ENCODE measurements at regions not wholly inside any gene's neighbourhood (a gene's known extent, or its start where the extent isn't known, plus 50 kb on each side); places are given as distances from the start of the nearest gene placed in this dataset.

DNA sequence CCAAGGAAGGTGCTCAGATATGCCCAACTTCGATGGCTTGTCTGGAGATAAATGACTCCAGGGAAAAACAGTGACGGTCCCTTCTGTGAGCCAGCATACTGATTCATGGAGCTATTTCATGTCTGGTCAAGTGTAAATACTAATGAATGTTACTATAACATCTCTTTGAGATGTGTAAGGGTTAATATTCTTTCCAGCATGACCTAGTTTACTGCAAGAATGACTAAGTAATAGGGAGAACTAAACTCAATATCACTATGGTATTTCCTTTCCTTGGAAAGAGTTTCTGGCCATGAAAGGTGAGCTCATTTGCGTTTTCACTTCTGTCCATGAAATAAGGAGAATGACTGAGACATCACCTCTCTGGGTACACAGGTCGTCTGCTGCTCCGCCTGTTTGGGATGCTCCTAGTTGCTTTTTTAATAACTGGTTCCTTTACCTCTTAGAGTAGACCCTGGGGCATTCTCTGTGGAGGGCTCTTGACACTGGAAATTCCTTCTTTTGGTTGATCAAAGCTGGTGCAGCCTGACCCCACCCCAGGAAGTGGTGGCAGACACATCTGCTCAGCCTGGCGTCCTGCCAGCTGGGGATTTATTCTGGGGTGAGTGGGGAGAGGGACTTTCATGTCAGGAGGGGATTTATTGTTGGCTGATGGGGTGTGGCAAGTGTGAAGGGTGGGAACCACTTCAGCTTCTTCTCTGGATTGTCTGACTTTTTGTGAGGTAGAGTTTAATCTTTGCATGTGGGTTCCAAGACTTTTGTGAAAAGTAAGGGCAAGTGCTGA is 250.0 kb upstream of the MPDZ start:
- H3K36me3 Mint-ChIP-seq (ENCODE audit: low read depth) = no peaks in the 10 kb centered on the region
- no peak for DNase-seq
- no peak overlapping the region for H3K4me3 Mint-ChIP-seq
- ChIA-PET CTCF (no interaction called here), POLR2A (no interaction called here)
- H3K27me3 Mint-ChIP-seq = no peaks in the 10 kb centered on the region
- H3K9me3 Mint-ChIP-seq = no peaks in the 10 kb centered on the region
- H3K27ac Mint-ChIP-seq = no peak overlapping the region
- H3K4me1 Mint-ChIP-seq = no peaks in the 10 kb centered on the region

DNA sequence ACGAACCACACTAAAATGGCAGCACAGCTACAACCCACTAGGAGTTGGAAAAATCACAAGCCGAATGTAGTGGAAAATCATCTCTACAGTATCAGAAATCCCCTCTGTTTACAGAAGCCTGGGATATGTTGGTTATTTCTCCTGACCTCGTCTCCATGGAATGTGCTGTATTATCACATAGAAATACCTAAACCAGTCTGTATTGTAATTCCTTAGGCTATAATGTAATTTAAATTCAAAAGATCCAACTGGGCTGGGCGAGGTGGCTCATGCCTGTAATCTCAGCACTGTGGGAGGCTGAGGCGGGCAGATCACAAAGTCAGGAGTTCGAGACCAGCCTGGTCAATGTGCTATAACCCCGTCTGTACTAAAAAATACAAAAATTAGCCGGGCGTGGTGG is 244.8 kb upstream of the MPDZ start:
- H3K9me3 Mint-ChIP-seq = no peaks in the 10 kb centered on the region
- ChIA-PET CTCF (no interaction called here), POLR2A (no interaction called here)
- H3K4me1 Mint-ChIP-seq = no peaks in the 10 kb centered on the region
- H3K4me3 Mint-ChIP-seq = no peak overlapping the region
- no peaks in the 10 kb centered on the region for H3K27me3 Mint-ChIP-seq
- no peaks in the 10 kb centered on the region for H3K36me3 Mint-ChIP-seq (ENCODE audit: low read depth)
- no peak overlapping the region for H3K27ac Mint-ChIP-seq
- DNase-seq = no peak

DNA sequence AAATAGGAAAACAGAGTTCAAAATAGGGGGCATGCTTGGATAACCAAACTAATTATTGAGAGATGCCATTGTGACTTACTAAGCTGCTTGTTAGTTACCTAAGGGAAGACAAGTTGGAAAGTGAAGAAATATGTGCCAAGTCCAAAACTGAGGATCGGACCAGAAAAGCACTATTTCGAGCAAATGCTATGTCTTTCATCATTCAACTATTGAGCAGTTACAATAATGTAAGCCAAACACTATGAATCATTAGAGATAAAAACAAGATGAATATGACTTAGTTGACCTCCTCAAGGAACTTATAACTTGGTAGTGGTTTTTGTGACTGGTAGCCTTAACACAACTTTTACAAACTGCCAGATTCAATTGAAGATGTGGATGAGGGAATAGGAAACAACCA is 240.6 kb upstream of the MPDZ start:
- no peaks in the 10 kb centered on the region for H3K4me1 Mint-ChIP-seq
- no peaks in the 10 kb centered on the region for H3K27me3 Mint-ChIP-seq
- no peaks in the 10 kb centered on the region for H3K36me3 Mint-ChIP-seq (ENCODE audit: low read depth)
- DNase-seq = no peak
- no peak overlapping the region for H3K4me3 Mint-ChIP-seq
- ChIA-PET POLR2A (no interaction called here), CTCF (no interaction called here)
- H3K9me3 Mint-ChIP-seq = peaks cover 2% of the 10 kb centered on the region
- no peak overlapping the region for H3K27ac Mint-ChIP-seq

DNA sequence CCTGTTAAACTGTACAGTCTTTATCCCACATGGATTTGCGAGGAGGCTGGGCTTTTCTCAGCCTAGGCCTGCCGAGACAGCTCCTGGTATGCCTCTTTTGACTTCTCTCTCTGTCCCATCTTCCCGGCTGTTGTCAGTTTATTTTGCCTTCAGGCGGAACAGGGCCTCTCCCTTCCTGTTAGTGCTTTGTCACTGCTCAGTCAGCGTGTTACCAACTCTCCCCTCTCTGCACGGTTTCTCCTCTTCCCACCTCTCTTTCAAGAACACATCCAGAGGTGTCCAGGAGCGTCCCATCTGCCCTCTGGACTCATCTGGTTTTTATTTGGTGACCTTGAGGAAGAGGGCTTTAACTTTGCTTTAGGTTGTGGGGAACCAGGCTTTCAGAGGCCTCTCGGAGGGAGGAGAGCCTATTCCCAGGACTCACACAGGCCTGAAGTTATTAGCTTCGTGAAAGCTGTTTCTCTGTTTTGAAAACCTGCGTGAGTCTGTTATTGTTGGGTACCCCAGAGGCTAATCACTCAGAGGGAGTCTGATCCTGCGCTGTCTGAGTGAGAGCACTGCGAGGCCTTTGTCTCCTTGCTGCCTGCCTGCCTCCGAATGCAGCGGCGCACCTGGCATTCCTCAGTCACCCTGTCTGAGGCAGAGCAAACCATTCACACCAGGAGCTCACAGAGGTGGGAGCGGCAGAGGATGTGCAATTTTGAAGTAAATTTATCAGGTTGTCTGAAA is 234.4 kb upstream of the MPDZ start:
- POLR2A ChIA-PET = no interaction called here
- Mint-ChIP-seq H3K4me3 (no peak overlapping the region), H3K36me3 (ENCODE audit: low read depth) (no peaks in the 10 kb centered on the region), H3K4me1 (no peaks in the 10 kb centered on the region), H3K27me3 (no peaks in the 10 kb centered on the region), H3K27ac (no peak overlapping the region), H3K9me3 (peaks cover 2% of the 10 kb centered on the region)
- CTCF ChIA-PET = interaction anchor here (1.4 kb wide), 1 partner anchor 17 kb away, joined by 3 read pairs; no protein-coding TSS in a partner anchor
- DNase-seq = no peak

DNA sequence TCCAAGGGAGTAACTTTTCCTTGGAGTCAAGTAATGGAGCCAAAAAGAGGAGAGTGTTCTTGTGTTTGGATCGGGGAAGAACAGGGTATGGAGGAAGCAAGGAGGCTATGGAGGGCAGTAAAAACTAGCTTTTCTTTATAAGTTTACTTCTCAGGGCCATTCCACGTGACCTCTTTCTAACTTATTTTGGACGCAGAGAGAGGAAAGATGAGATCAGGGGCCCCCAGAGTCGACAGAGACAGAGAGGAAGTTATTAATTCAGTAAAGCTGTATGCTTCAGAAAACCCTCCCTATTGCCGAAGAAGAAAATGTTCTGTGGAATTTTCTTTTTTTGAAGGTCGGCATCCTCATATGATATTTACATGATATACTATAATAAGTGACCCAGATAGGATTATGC is 233.8 kb upstream of the MPDZ start:
- Mint-ChIP-seq H3K27me3 (no peaks in the 10 kb centered on the region), H3K4me3 (no peak overlapping the region), H3K27ac (no peak overlapping the region), H3K9me3 (peaks cover 2% of the 10 kb centered on the region), H3K4me1 (no peaks in the 10 kb centered on the region), H3K36me3 (ENCODE audit: low read depth) (no peaks in the 10 kb centered on the region)
- ChIA-PET POLR2A (no interaction called here), CTCF (no interaction called here)
- no peak for DNase-seq

DNA sequence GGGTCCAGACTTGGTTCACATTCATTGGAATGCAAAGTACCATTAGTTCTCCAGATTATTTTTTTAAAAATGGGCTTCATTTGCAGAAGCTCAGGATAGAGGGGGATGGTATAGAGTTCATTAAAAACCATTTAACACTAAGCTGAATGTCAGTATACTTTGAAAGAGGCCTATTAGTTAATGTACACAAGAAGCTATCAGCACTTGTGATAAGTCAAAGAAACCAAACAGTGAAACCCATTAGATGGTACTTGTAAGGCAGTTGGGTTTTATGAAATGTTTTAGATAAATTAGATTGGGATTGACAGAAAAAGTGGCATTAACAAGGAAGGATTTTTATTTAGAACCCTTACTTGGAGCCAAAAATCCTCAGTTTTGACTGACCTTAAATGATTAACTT is 229.2 kb upstream of the MPDZ start:
- Mint-ChIP-seq H3K4me3 (no peak overlapping the region), H3K4me1 (no peaks in the 10 kb centered on the region), H3K27ac (no peak overlapping the region), H3K9me3 (peaks cover 3% of the 10 kb centered on the region), H3K27me3 (no peaks in the 10 kb centered on the region), H3K36me3 (ENCODE audit: low read depth) (no peaks in the 10 kb centered on the region)
- CTCF ChIA-PET = no interaction called here
- POLR2A ChIA-PET = no interaction called here
- no peak for DNase-seq

DNA sequence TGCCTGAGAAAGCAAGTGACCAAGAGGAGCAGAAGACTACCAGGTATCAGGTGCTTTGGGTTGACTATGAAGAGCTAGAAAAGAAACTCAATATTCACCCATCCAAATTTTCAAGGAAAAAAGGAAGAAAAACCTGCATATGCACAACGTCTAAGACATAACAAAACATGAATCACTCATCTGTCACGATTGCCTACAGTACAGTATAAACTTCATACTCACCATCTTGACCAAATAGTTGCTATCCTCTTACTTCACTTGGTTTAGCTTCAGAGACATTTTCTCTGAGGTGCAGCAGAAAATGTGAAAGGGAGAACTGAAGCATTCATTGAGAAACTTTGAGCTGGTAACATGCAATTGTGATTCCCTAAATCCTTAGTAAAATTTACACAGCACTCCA is 228.6 kb upstream of the MPDZ start:
- H3K4me1 Mint-ChIP-seq = no peaks in the 10 kb centered on the region
- no peaks in the 10 kb centered on the region for H3K27me3 Mint-ChIP-seq
- no peak overlapping the region for H3K4me3 Mint-ChIP-seq
- ChIA-PET POLR2A (no interaction called here), CTCF (no interaction called here)
- H3K27ac Mint-ChIP-seq = no peak overlapping the region
- H3K9me3 Mint-ChIP-seq = peaks cover 3% of the 10 kb centered on the region
- DNase-seq = no peak
- no peaks in the 10 kb centered on the region for H3K36me3 Mint-ChIP-seq (ENCODE audit: low read depth)

DNA sequence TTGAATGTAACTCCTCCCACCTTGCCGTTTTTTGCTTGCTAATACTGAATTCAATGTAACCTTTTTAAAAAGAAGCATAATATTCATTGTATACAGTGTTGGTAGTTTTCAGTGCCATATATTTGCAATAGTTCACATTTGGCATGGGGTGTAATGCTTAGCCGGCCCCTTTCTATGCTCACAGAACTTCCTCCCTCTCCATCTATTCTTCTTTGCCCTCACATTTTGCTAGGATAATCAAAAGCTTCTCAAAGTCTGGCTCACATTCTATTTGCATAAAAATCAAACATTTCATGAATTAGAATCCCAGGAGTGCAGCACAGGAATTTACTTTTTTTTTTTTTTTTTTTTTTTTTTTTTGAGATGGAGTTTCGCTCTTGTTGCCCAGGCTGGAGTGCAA is 226.3 kb upstream of the MPDZ start:
- ChIA-PET CTCF (no interaction called here), POLR2A (no interaction called here)

DNA sequence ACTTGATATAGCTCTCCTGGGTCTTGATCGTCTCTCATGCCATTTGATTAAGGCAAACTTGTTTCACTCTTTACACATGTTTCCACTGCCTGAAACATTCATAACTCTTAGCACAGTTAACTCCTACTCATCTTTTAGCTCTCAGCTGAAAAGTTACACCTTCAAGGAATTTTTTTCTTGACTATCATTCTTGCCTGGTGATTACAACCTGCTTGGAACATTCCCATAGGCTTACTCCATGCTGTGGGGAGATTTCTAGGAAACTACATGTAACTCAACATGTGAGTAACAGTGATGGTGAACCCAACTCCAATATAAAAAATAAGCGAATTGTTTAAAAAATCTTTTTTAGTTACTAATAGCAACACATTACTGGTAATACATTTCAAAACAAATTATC is 224.1 kb upstream of the MPDZ start:
- DNase-seq = no peak
- Mint-ChIP-seq H3K9me3 (peaks cover 3% of the 10 kb centered on the region), H3K4me3 (no peak overlapping the region), H3K27ac (no peak overlapping the region), H3K36me3 (ENCODE audit: low read depth) (no peaks in the 10 kb centered on the region), H3K27me3 (no peaks in the 10 kb centered on the region), H3K4me1 (no peaks in the 10 kb centered on the region)
- ChIA-PET CTCF (no interaction called here), POLR2A (no interaction called here)

More for the DNA sequence above, 226.3 kb upstream of the MPDZ start:
- H3K27me3 Mint-ChIP-seq = no peaks in the 10 kb centered on the region
- no peak overlapping the region for H3K4me3 Mint-ChIP-seq
- peaks cover 3% of the 10 kb centered on the region for H3K9me3 Mint-ChIP-seq
- no peaks in the 10 kb centered on the region for H3K36me3 Mint-ChIP-seq (ENCODE audit: low read depth)
- H3K4me1 Mint-ChIP-seq = no peaks in the 10 kb centered on the region
- H3K27ac Mint-ChIP-seq = no peak overlapping the region
- DNase-seq = no peak

DNA sequence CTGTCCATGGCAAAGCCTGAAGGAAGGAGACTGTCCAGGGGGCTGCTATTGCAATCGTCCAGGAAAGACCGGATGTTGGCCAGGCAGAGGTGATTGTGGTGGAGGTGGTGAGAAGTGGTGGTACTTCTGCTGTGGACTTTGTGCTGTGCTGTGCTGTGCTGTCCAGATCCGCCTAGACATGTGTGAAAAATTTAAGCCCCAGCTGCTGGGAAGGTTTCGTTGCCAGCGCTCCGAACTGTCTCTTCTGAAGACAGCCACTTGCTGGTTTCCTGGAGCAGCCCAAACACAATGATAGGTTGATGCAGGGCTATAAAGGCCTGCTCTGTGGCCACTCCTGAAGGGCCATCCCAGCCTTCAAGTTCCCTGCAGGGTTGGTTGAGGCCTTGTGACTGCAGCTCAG is 223.0 kb upstream of the MPDZ start:
- POLR2A ChIA-PET = no interaction called here
- H3K27me3 Mint-ChIP-seq = no peaks in the 10 kb centered on the region
- H3K4me1 Mint-ChIP-seq = no peaks in the 10 kb centered on the region
- no peaks in the 10 kb centered on the region for H3K36me3 Mint-ChIP-seq (ENCODE audit: low read depth)
- no peak overlapping the region for H3K27ac Mint-ChIP-seq
- CTCF ChIA-PET = no interaction called here
- H3K4me3 Mint-ChIP-seq = no peak overlapping the region
- no peak for DNase-seq
- H3K9me3 Mint-ChIP-seq = peaks cover 3% of the 10 kb centered on the region

DNA sequence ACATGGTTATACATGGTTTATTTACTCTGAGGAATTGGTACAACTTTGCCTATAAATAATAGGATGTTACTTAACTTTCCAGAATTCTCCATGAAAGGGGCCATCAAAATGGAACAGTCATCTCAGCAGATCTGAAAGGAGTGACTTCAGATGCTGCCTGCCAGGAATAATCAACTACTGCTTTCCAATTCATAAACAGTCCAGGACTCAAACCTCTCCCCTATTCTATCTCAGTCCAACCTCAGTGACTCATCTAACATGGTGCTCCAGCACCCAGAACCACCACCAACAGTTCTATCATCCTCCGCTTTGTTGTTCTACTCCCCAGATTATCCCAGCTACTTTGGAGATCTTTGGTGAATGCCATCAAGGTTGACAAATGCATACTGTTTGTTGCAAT is 221.5 kb upstream of the MPDZ start:
- CTCF ChIA-PET = interaction anchor here (0.6 kb wide), 1 partner anchor 17 kb away, joined by 3 read pairs; no protein-coding TSS in a partner anchor
- POLR2A ChIA-PET = no interaction called here
- no peaks in the 10 kb centered on the region for H3K36me3 Mint-ChIP-seq (ENCODE audit: low read depth)

DNA sequence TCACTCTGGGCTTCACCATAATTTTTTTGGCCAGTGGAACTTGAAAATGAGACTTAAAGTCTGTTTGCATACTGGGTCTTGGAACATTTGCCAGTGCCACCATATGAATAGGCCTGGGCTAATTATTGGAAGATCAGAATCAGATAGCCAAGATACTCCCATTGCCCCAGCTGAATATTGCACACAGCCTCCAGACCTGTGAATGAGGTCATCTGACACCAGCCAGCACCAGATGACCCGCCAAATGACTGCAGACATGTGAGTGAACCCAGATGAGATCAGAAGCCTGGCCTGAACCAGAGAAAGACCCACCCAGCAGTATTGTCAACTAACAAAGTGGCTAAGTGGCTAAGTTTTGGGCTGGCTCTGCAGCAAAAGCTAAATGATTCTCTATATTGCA is 220.5 kb upstream of the MPDZ start:
- H3K27ac Mint-ChIP-seq = no peak overlapping the region
- POLR2A ChIA-PET = no interaction called here

More for the DNA sequence above, 221.5 kb upstream of the MPDZ start:
- H3K9me3 Mint-ChIP-seq = peaks cover 3% of the 10 kb centered on the region
- DNase-seq = no peak
- H3K27me3 Mint-ChIP-seq = no peaks in the 10 kb centered on the region
- no peaks in the 10 kb centered on the region for H3K4me1 Mint-ChIP-seq
- H3K27ac Mint-ChIP-seq = no peak overlapping the region
- H3K4me3 Mint-ChIP-seq = no peak overlapping the region

DNA sequence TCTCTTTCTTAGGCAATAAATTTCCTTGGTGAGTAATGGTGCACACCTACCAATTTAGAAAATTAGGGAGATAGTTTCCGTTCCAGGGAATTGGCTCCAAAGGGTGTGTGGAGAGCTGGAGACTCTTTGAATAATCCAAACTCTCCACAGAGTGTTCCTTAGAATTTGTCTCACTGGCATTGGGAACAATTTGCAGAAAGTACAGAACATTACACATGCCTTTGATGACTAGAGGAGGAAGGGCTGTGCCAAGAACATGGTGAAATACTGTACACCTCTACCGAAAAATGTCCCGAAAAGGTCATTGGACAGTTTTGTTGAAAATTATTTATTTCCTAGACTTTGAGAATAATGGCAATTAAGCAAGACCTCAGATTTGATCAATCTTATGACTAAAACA is 214.2 kb upstream of the MPDZ start:
- no peak for DNase-seq
- ChIA-PET CTCF (no interaction called here), POLR2A (no interaction called here)
- H3K27ac Mint-ChIP-seq = no peak overlapping the region
- H3K4me3 Mint-ChIP-seq = no peak overlapping the region
- no peaks in the 10 kb centered on the region for H3K27me3 Mint-ChIP-seq
- H3K4me1 Mint-ChIP-seq = no peaks in the 10 kb centered on the region
- H3K36me3 Mint-ChIP-seq (ENCODE audit: low read depth) = no peaks in the 10 kb centered on the region
- no peaks in the 10 kb centered on the region for H3K9me3 Mint-ChIP-seq

More for the DNA sequence above, 220.5 kb upstream of the MPDZ start:
- CTCF ChIA-PET = no interaction called here
- Mint-ChIP-seq H3K36me3 (ENCODE audit: low read depth) (no peaks in the 10 kb centered on the region), H3K4me1 (no peaks in the 10 kb centered on the region), H3K4me3 (no peak overlapping the region), H3K27me3 (no peaks in the 10 kb centered on the region), H3K9me3 (no peaks in the 10 kb centered on the region)
- DNase-seq = no peak
